GM19025 (cell line): ENCODE measurements at regions not wholly inside any gene's neighbourhood (a gene's known extent, or its start where the extent isn't known, plus 50 kb on each side); places are given as distances from the start of the nearest gene placed in this dataset.

Experiments
- ATAC-seq: cut with Tn5 transposase; IDR thresholded peaks from one replicate; pipeline ENCODE4 v1.9.1; 2021; ENCODE audit warnings: mild to moderate bottlenecking, low read depth, moderate library complexity; ENCODE audit not compliant: unreplicated experiment

DNA sequence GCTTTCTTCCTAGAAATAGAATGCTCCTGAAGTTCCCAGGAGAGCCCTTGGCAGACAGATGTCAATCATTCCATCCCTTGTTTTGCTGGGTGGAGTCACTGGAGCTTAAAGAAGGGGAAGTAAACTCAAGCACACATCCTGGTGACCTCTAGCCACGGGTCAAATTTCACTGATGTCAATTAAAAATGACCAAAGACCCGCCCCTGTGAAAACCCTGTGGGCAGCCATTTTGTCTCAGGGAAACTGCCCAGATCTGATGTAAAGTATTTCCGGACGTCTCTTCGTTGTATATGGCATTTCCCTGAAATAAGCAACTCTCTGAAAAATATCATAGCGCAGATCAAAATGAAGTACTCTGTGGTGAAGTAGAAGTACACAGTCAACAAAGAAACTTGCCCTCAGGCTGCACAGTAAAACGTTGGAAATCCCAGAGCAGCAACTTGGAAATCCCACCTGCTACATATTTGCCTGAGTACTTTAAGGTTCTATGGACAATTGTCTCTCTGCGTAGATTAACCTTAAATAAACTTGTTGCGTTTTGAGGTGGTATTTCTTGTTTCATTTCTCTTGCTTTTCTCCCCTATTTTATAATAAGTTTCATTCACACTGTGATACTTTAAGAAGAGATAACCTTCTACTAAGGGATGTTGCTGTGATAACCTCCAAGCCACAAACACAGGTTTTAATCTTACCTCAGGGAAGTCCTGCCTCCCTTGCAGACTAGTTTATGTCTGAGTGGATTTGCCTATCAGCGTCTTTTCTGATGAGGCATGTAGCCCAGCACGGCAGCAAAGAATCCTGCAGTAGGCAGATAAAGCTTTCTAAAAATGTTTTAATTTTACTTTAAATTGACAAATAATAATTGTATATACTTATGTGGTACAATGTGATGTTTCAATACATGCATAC lies 60.9 kb upstream of the PIP5K1B start:
- peak; percentile 58 for ATAC-seq

DNA sequence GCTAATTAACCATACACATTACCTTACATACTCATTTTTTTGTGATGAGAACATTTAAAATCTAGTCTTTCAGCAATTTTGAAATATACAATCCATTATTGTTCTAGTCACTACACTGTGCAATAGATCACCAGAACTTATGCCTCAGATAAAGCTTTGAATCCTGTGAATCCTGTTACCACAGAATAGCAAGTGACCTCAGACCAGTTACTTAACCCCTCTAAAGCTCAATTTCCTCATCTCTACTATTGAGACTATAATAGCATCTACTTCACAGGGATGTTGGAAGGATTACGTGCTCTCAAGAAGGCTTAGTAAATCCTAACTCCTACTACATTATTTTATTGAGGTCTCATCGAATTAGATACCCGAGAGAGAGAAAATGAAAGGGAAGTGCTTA lies 60.2 kb upstream of the PIP5K1B start:
- no peak for ATAC-seq

DNA sequence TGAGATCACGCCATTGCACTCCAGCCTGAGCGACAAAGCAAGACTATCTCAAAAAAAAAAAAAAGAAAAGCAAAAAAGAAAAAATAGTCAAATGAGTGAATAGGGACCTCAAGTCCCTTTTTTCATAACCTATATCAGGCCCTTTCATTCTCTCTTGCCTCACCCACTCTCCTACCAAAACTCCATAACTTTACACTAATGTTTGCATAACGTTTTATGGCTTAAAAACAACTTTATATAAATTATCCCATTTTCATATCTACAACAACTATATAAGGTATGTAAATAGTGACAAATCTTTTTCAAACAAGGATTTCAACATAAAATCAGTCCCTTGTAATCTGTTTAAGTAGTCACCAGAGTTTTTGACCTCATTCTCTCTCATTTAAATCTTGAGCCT lies 56.9 kb upstream of the PIP5K1B start:
- ATAC-seq = no peak

DNA sequence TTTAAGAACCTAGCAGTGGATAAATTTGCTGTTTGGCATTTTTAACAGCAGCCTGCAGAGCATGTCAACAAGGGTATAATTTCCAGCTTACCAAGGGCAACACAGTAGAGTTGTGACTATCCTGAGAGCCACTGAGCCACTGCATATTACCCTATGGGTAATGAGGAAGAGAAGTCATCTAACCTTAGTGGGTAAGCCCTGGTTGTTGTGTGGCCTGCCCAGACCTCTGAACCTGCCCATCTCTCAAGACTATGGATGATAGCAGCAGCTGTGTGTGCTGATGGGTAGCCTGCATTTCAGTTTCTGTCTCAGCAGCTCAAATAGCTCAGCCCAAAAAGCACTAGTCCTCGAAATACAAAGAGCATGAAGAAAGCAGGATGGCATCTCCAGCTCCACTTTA lies 56.1 kb upstream of the PIP5K1B start:
- ATAC-seq = no peak

DNA sequence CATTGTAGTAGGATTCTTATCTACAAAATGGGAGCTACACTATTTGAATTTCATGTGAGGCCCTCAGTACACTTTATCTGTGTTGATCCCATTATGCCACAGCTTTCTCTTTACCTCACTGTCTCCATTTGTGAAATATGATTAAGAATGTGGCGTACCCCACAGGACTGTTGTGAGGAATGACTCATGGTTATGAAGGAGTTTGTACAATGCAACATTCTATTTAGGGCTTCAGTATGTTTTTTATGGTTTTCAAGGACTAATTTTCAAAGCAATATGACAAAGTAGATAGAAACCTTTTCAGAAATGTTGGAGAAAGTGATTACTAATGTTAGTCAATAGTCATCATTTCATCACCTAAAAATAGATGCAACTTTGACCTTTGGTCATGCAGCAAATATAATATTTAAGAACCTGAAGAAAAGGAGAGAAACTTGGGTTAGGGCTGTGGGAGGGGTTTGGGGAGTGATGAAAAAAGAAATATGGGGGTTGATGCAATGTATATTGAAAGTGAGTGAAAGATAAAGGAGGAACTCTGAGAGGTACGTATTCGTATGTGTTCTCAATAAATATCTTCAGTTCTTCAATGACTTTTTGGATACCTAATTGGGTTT lies 53.7 kb upstream of the PIP5K1B start:
- peak; percentile 36 for ATAC-seq

DNA sequence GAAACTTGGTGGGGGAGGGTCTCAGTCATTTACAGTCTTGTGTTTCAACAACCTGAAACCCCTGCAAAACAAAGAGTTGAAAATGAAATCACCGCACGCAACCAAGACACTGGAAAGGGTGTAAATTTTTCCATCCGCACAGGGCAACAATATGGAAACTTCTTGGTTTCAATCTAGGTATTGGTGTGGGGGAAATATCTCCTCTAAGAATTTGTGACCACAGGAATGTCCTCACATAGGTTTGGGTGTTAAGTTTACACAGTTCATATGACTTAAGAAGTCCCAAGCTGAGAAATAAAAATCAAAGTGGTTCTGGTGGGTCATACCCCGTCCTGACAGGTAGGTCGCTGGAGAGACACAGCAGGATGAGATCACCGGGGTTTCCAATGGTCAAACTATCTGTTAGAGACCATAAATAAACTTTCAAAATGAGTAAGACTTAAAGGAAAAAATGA lies 51.9 kb upstream of the PIP5K1B start:
- peak; percentile 83 for ATAC-seq

DNA sequence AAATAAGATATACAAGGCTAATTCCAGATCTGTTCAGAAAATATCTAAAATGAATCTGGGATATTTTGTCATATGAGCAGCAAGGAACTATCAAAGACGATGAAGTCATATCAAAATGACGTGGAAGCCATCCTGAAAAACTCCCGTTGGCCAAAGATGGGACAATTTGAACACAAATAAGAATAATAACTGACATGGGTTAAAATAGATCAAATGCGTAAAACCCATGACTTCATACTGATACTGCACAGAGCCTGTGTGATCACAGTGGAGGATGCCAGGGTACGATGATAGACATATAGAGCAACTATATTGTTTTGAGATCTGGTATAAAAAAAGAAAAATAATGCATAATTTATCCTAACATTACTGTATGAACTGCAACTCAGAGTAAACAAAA lies 51.0 kb upstream of the PIP5K1B start:
- ATAC-seq = no peak
